ENCODE measurements at regions not wholly inside any gene's neighbourhood (a gene's known extent, or its start where the extent isn't known, plus 50 kb on each side); places are given as distances from the start of the nearest gene placed in this dataset.

- Mint-ChIP-seq H3K36me3 (ENCODE audit: low read depth) (no peaks in the 10 kb centered on the region), H3K9me3 (no peaks in the 10 kb centered on the region), H3K27me3 (no peaks in the 10 kb centered on the region), H3K27ac (no peak overlapping the region), H3K4me3 (no peak overlapping the region), H3K4me1 (ENCODE audit: low read depth) (no peaks in the 10 kb centered on the region)
- CTCF ChIA-PET, result no interaction called here
- no peak for TF ChIP-seq CTCF (IDR thresholded peaks at IDR 0.05)
- intact Hi-C loops (cut with micrococcal nuclease), result no loop called here
- DNase-seq, result no peak
- POLR2A ChIA-PET, result no interaction called here
- no peak for ATAC-seq
These were observed 100.5 kb downstream of the SCG2 start for GRCh38 chr2:223501641-223502040.

GRCh38 chr2:223503746-223504145 lies 98.4 kb downstream of the SCG2 start:
- no peak overlapping the region for H3K27ac Mint-ChIP-seq
- no peaks in the 10 kb centered on the region for H3K36me3 Mint-ChIP-seq (ENCODE audit: low read depth)
- H3K4me1 Mint-ChIP-seq (ENCODE audit: low read depth), result no peaks in the 10 kb centered on the region
- intact Hi-C loops (cut with micrococcal nuclease), result no loop called here
- no peak for DNase-seq
- no peak for ATAC-seq
- H3K4me3 Mint-ChIP-seq, result no peak overlapping the region
- no peaks in the 10 kb centered on the region for H3K9me3 Mint-ChIP-seq
- H3K27me3 Mint-ChIP-seq, result no peaks in the 10 kb centered on the region
- no peak for TF ChIP-seq CTCF (IDR thresholded peaks at IDR 0.05)
- CTCF ChIA-PET, result no interaction called here
- POLR2A ChIA-PET, result no interaction called here

- ATAC-seq (no peak), DNase-seq (no peak)
- no peaks in the 10 kb centered on the region for H3K36me3 Mint-ChIP-seq (ENCODE audit: low read depth)
- H3K27ac Mint-ChIP-seq, result no peak overlapping the region
- ChIA-PET POLR2A (no interaction called here), CTCF (no interaction called here)
- no peak for TF ChIP-seq CTCF (IDR thresholded peaks at IDR 0.05)
- H3K27me3 Mint-ChIP-seq, result peaks cover 4% of the 10 kb centered on the region
- intact Hi-C loops (cut with micrococcal nuclease), result no loop called here
- H3K4me3 Mint-ChIP-seq, result no peak overlapping the region
- H3K4me1 Mint-ChIP-seq (ENCODE audit: low read depth), result no peaks in the 10 kb centered on the region
- H3K9me3 Mint-ChIP-seq, result no peaks in the 10 kb centered on the region
These were observed 93.8 kb downstream of the SCG2 start for GRCh38 chr2:223508372-223508771.

GRCh38 chr2:223510713-223511112 lies 91.4 kb downstream of the SCG2 start:
- Mint-ChIP-seq H3K36me3 (ENCODE audit: low read depth) (no peaks in the 10 kb centered on the region), H3K27me3 (peaks cover 4% of the 10 kb centered on the region), H3K9me3 (no peaks in the 10 kb centered on the region), H3K4me3 (no peak overlapping the region), H3K27ac (no peak overlapping the region), H3K4me1 (ENCODE audit: low read depth) (no peaks in the 10 kb centered on the region)
- TF ChIP-seq CTCF (IDR thresholded peaks at IDR 0.05), result no peak
- ChIA-PET CTCF (no interaction called here), POLR2A (no interaction called here)
- DNase-seq (no peak), ATAC-seq (no peak)
- intact Hi-C loops (cut with micrococcal nuclease), result no loop called here

- CTCF ChIA-PET, result no interaction called here
- Mint-ChIP-seq H3K36me3 (ENCODE audit: low read depth) (no peaks in the 10 kb centered on the region), H3K9me3 (no peaks in the 10 kb centered on the region), H3K4me1 (ENCODE audit: low read depth) (no peaks in the 10 kb centered on the region), H3K4me3 (no peak overlapping the region), H3K27ac (no peak overlapping the region), H3K27me3 (peaks cover 4% of the 10 kb centered on the region)
- no peak for ATAC-seq
- POLR2A ChIA-PET, result no interaction called here
- no peak for DNase-seq
- intact Hi-C loops (cut with micrococcal nuclease), result no loop called here
- no peak for TF ChIP-seq CTCF (IDR thresholded peaks at IDR 0.05)
These were observed 91.0 kb downstream of the SCG2 start for GRCh38 chr2:223511168-223511567.

All from activated CD8-positive, alpha-beta T cell treated with anti-CD3 and anti-CD28 coated beads for 36 hours (primary cell).